ENCODE measurements at regions not wholly inside any gene's neighbourhood (a gene's known extent, or its start where the extent isn't known, plus 50 kb on each side); places are given as distances from the start of the nearest gene placed in this dataset.

- Histone ChIP-seq H3K36me3 (ENCODE audit: control insufficient read depth in 1 of 2, insufficient read depth in 2 of 2, low read length in 2 of 2) (no peaks in the 10 kb centered on the region), H3K4me1 (ENCODE audit: control insufficient read depth in 1 of 2, insufficient read depth in 2 of 2, low read length in 2 of 2) (peaks cover 0 to 6% of the 10 kb centered on the region in 2 experiments; a peak in 3 of 4 replicates), H3K79me2 (ENCODE audit: insufficient read depth, low read length) (no peaks in the 10 kb centered on the region), H3K9ac (ENCODE audit: low read length) (no peak overlapping the region), H4K20me1 (ENCODE audit: insufficient read depth) (no peaks in the 10 kb centered on the region), H3K27me3 (ENCODE audit: insufficient read depth, low read length) (no peaks in the 10 kb centered on the region), H3K4me2 (ENCODE audit: low read length) (no peak overlapping the region), H3K27ac (ENCODE audit: low read depth, low read length) (no peak overlapping the region), H2AFZ (ENCODE audit: low read depth, low read length, poor library complexity, severe bottlenecking) (no peak overlapping the region), H3K9me2 (ENCODE audit: insufficient read depth) (no peaks in the 10 kb centered on the region), H3K4me3 (replicated peaks in 1 of 2; ENCODE audit: low read depth in 1 of 2, low read length in 2 of 2) (no peak overlapping the region), H3K9me3 (ENCODE audit: control insufficient read depth in 1 of 2, insufficient read depth in 1 of 2, low read depth in 1 of 2, low read length in 2 of 2) (no peaks in the 10 kb centered on the region)
- POLR2A ChIA-PET: no interaction called here
- CTCF ChIA-PET: no interaction called here
- TF ChIP-seq CBX3 (IDR thresholded peaks at IDR 0.05; ENCODE audit: low read depth): no peak
- TF ChIP-seq ZBTB33 (IDR thresholded peaks at IDR 0.05; ENCODE audit: extremely low read depth, insufficient replicate concordance, low read length): no peak
- no peak for TF ChIP-seq SIN3A (IDR thresholded peaks at IDR 0.05; ENCODE audit: low read depth)
- no peak for TF ChIP-seq POLR2A (IDR thresholded peaks at IDR 0.05; ENCODE audit: borderline replicate concordance, extremely low read depth, insufficient read depth, insufficient read length)
- no peak for TF ChIP-seq SP1 (IDR thresholded peaks at IDR 0.05; ENCODE audit: low read depth)
- TF ChIP-seq ZNF274 (IDR thresholded peaks at IDR 0.05; ENCODE audit: low read depth, low read length): no peak
- no peak for TF ChIP-seq EZH2phosphoT487 (IDR thresholded peaks at IDR 0.05; ENCODE audit: borderline replicate concordance)
- TF ChIP-seq ZFX (IDR thresholded peaks at IDR 0.05): no peak
- no peak for TF ChIP-seq JUND (IDR thresholded peaks at IDR 0.05)
- TF ChIP-seq EGR1 (IDR thresholded peaks at IDR 0.05; ENCODE audit: low read depth): no peak
- no peak for TF ChIP-seq REST (IDR thresholded peaks at IDR 0.05; ENCODE audit: low read depth)
- TF ChIP-seq POLR2AphosphoS5 (IDR thresholded peaks at IDR 0.05; ENCODE audit: low read depth, low read length): no peak
- no peak for TF ChIP-seq ELF1 (IDR thresholded peaks at IDR 0.05; ENCODE audit: borderline replicate concordance, low read depth)
- TF ChIP-seq YY1 (IDR thresholded peaks at IDR 0.05; ENCODE audit: extremely low read depth, insufficient replicate concordance, low read depth, low read length): no peak
- TF ChIP-seq CEBPB (IDR thresholded peaks at IDR 0.05; ENCODE audit: low read depth): no peak
- no peak for TF ChIP-seq EZH2 (IDR thresholded peaks at IDR 0.05)
- RAD21 ChIA-PET (ENCODE audit: low non-redundant PET in 1 of 2, low total read pairs in 2 of 2, uncharacterized antibody in 2 of 2, unreplicated experiment in 2 of 2): no interaction called here
- intact Hi-C loops (cut with micrococcal nuclease): no loop called here
- no peak for DNase-seq (ENCODE audit: low read depth, low spot score)
- no peak for ATAC-seq
- no TSS peak for BruUV-seq (replicated peaks)
These were observed 62.4 kb upstream of the ACVR1 start for GRCh38 chr2:157938556-157938955.
